ENCODE measurements at regions not wholly inside any gene's neighbourhood (a gene's known extent, or its start where the extent isn't known, plus 50 kb on each side); places are given as distances from the start of the nearest gene placed in this dataset.
"Not testable (repeated sequence)": the region's sequence is repeated elsewhere in the genome, so short reads cannot be mapped to it uniquely, and the experiment has no call there.

- DNase-seq (ENCODE audit: low spot score): no peak
These were observed 70.0 kb downstream of the KCTD15 start for GRCh38 chr19:33866696-33867095.

- DNase-seq (ENCODE audit: low spot score): no peak
These were observed 71.5 kb downstream of the KCTD15 start for GRCh38 chr19:33868076-33868735.

DNA sequence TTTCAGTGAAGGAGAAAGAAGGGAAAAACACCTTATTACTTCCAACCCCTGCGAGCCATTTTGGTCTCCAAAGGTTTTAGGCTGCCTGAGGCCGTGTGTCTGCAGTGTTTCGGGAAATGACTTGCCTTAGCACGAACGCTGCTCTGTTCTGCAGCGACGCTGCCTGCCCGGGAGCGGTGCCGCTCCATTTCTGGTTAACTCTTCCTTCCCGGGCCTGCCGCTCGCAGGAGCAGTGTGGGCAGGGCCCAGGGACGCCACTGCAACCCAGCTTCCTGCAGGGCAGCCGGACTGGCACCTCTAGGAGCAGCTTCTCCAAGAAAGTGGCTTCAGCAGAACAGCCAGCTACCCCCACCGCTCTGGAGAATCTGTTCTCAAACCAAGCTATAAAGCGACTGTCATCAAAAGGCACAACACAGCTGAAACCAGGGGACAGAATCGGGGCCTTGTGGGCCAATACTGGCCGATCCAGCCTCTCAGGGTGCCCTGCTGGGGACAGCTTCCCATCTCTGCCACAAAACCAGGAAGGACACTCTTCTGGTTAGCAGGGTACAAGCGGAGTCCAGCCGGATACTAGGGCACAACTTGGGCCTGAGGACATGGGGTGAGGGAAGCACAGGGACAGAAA lies 72.2 kb downstream of the KCTD15 start:
- DNase-seq (ENCODE audit: low spot score): no peak

DNA sequence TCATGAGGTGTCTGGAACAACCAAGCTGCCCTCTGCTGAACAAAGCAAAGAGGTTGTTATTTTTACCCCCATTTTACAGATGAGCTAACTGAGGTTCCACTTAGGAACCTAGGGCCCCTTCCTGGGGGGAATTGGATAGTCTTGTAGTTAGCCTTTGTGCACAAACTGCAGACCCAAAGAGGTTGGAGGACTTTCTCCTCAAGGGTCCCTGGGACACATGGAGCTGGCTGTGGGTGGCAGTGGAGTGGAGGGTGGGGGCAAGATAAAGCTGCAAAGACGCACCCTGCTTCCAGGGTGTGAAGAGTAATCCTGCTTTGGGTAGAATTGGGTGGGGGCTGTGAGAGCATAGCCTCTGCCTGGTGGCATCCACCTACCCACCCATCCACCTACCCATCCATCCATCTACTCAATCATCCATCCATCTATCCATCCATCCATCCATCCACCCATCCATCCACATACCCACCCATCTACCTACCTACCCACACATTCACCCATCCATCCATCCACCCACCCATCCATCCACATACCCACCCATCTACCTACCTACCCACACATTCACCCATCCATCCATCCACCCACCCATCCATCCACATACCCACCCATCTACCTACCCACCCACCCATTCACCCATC lies 73.7 kb downstream of the KCTD15 start:
- not testable (repeated sequence) for DNase-seq (ENCODE audit: low spot score)

GRCh38 chr19:33871605-33872004 lies 74.9 kb downstream of the KCTD15 start:
- DNase-seq (ENCODE audit: low spot score): no peak

DNA sequence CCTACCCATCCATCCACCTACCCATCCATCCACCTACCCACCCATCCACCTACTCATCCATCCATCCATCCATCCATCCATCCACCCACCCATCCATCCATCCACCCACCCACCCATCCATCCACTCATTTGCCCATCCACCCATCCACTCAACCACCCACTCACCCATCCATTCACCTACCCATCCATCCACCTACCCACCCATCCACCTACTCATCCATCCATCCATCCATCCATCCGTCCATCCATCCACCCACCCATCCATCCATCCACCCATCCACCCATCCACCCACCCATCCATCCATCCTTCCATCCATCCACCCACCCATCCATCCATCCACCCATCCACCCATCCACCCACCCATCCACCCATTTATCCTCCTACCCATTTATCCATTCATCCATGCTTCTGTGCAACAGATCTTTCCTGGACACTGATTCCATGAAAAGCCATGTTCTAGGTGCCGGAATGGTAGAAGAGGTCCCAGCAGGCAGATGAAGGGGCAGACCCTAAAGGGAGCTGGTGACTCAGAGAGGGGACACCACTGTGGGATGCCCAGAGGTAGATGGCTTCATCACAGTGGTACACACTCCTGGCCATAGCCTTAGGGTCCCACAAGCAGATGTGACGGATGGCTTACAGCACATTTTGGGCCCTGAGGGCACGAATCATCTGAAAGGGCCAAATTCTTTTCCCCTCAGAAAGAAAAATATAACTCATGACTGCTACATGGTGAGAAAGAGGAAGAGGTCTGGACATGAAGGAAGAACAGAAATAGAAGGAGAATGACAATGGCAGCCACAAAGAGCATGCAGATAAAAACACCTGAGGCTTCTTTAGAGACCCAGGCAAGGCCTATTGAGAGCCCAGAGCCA lies 76.0 kb downstream of the KCTD15 start:
- DNase-seq (ENCODE audit: low spot score): no peak

DNA sequence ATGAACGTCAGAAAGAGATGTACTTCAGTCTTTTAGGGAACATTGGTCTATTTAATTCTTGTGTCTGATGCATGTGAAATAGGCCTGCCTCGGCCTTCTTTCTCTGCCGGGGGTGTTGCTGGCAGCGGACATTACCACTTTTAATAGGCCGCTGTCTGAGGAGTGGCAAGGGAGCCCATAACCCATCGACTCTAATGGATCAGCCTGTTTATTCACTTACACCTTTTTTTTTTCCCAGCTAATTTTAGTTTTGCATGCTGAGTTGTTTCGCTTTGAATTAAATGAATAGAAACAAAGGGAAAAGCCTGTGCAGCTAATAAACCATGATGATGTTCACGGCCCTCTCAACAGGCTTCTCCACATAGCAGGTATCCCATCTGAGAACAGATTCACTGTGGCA lies 78.4 kb downstream of the KCTD15 start:
- no peak for DNase-seq (ENCODE audit: low spot score)

GRCh38 chr19:33876192-33876591 lies 79.5 kb downstream of the KCTD15 start:
- no peak for DNase-seq (ENCODE audit: low spot score)

DNA sequence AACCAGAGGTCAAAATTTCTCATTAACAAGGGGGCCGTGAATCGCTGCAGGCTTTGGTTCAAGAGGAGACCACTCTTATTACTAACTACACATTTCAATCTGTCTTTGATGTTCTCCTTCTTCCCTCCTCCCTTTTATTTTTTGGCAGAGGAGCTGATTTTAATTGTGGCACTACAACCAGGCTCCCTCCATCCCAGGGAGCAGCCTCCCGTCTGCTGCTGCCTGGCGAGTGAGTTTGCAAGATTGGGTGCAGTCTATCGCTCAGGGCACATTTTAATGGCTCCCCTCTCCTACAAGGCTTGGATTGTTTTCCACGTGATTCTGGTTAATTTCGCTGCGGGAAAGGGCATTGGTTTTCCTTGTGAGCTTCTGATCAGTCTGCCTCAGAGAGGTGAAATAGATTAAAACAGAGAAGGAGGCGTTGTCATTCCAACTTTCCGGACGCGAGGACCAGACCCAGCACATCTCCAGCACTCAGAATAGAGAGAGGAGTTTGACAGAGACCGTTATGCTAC lies 81.4 kb downstream of the KCTD15 start:
- no peak for DNase-seq (ENCODE audit: low spot score)

DNA sequence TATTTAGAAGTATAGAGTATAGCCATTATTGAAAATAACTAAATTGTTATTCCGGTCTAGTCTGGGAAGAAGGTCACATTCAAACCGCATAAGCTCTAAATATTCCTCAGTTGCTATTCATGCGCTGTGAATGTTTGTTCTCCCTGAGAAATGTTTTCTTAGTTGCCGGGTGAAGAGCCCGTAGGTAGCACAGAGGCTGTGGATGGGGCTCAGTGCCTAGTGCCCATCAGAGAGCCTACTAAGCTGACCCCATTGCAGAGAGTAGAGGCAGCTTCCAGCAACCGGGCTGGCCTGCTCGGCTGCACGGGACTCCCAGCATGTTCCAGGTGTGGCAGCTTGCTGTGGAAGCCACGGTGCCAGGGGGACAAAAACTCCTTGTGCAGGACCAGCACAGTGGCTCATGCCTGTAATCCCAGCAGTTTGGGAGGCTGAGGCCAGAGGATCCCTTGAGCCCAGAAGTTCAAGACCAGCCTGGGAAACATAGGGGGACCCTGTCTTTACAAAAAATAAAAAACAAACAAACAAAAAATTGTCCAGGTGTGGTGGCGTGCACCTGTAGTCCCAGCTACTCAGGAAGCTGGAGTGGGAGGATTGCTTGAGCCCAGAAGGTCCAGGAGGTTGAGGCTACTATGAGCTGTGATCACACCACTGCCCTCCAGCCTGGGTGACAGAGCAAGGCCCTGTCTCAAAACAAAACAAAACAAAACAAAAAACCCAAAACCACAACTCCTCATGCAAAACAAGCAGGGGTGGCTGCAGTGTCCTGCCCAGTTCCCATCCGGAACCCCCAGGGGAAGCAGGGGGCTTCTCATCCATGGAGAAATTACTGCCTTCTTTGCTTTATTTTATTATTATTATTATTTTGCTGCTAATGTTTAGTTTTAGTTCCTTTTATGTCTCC lies 82.5 kb downstream of the KCTD15 start:
- no peak for DNase-seq (ENCODE audit: low spot score)

- DNase-seq (ENCODE audit: low spot score): no peak
These were observed 83.3 kb downstream of the KCTD15 start for GRCh38 chr19:33879818-33880575.

DNA sequence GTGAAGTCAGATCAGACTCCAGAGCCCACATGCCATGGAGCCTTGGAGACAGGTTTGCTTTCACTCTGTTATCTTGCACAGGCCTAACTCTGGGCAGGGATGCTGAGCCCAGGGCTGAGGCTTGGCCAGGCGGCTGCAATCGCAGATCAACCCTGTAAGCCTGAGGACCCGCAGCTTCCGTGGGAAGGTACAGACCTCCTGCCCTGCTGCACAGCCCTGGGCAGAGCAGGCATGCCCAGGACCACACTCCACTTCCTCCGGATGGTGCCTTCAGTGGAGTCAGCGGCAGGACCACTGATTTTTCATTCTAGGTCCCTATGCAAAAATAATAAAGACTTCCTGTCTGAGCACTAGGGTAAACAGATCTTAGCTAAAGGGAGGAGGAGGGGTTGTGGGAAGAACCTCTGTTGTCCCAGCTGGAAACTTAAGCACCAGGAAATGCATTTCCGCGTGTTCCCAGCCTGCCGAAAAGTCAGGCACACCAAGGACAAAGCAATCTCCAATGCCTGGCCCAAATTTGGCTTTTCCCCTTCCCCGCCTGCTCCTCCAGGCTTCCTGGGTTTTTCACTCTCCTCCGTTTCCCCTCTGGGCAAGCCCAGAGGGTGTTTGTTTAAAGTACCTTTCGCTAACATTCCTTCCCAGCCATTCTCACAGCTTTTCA lies 87.3 kb downstream of the KCTD15 start:
- DNase-seq (ENCODE audit: low spot score): no peak

- DNase-seq (ENCODE audit: low spot score): no peak
These were observed 88.6 kb downstream of the KCTD15 start for GRCh38 chr19:33885236-33885635.

DNA sequence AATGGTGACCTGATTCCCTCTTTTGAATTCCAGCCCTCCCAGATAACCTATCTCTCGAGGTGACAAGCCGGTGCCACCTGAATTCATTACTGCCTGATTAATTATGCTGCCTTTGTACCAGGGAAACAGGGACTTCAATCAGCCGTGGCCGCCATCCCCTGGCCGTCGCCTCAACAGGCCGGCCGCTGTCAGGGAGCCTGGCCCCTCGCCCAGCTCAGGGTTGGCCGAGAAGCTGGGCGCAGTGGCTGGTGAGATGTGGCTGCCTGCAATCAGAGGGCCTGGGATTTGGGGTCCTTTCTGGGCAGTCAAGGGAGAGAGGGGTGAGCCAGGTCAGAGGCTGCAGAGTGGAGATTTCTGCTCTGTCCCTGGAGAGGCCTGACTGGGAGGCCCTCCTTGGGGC lies 91.2 kb downstream of the KCTD15 start:
- DNase-seq (ENCODE audit: low spot score): no peak

DNA sequence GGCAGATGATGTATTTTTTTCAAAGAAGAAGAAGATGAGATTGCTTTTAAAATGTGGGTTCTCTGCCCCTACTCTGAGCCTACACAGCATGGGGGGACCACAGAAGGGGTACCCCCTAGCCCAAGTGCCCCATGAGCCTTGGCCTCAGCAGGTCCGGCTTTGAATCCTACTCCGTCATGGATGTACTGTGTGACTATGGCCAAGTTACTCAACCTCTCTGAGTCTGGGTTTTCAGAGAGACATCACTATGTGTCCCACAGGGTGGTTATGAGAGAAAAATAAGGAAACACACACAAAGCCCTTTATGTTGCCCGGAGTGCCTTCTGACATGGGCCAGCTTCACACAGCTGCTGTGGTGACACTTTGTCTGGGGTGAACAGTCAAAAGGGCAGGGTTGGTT lies 92.0 kb downstream of the KCTD15 start:
- DNase-seq (ENCODE audit: low spot score): no peak

DNA sequence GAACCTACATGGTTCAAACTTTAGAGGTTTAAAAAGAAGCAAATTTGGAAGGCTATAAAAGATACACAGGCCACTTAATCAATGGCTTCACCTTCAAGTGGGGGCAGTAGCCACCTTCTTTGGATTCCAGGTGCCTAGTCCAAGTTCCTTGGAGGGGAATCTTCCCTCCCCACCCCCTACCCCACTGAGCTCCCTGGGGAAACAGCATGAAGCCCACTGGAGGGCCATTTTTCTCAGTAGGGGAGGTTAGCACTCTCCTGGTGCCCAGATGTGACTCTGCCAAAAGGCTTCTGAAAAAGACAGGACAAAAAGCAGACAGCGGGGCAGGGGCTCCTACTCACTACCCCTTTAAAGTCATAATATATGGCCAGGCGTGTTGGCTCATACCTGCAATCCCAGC lies 93.9 kb downstream of the KCTD15 start:
- no peak for DNase-seq (ENCODE audit: low spot score)

DNA sequence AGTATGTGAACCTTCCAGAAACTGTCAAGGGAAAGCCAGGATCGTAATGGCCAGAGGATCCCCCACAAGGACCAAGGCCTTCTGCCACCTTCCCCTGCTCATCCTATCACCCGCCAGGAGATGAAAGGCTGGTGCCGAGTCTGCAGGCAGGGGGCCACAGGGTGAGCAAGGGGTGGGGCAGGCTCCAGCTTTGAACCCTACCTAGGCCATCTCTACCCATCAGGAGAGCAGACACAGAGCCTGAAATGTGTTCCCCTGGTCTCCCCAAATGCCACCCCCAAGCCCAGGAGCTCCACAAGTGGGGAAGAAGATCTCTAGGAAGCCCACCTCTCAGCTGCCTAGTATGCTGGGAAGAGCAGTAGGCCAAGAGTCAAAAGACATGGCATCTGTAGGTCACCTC lies 95.1 kb downstream of the KCTD15 start:
- no peak for DNase-seq (ENCODE audit: low spot score)

DNA sequence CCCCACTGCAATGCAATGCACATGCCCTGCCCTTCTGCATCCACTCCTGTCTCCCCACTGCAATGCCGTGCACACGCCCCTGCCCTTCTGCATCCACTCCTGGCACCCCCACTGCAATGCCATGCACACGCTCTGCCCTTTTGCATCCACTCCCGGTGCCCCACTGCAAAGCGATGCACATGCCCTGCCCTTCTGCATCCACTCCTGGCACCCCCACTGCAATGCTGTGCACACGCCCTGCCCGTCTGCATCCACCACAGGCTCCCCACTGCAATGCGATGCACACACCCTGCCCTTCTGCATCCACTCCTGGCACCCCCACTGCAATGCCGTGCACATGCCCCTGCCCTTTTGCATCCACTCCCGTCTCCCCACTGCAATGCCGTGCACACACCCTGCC lies 98.1 kb downstream of the KCTD15 start:
- no peak for DNase-seq (ENCODE audit: low spot score)

DNA sequence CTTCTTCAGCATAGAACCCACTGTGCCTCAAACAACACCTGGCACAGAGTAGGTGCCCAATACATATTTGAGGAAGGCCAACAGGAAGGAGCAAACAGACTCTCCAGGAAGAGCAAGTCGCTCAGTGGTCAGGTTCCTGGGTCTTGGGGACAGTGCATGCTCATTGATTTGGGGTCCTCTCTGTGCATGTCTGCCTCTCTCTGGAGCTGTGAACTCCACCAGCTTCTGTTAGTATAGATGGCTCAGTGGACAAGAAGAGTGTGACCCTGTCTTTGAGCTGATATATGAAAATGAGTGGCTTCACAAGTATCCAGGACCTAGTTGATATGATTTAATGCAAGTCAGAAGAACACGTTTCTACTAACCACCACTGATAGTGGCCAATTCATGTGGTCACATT lies 98.7 kb downstream of the KCTD15 start:
- DNase-seq (ENCODE audit: low spot score): no peak

GRCh38 chr19:33898062-33898677 lies 101.5 kb downstream of the KCTD15 start:
- no peak for DNase-seq (ENCODE audit: low spot score)

Measured in HuH-7.5 (cell line).